ENCODE measurements at regions not wholly inside any gene's neighbourhood (a gene's known extent, or its start where the extent isn't known, plus 50 kb on each side); places are given as distances from the start of the nearest gene placed in this dataset.

DNA sequence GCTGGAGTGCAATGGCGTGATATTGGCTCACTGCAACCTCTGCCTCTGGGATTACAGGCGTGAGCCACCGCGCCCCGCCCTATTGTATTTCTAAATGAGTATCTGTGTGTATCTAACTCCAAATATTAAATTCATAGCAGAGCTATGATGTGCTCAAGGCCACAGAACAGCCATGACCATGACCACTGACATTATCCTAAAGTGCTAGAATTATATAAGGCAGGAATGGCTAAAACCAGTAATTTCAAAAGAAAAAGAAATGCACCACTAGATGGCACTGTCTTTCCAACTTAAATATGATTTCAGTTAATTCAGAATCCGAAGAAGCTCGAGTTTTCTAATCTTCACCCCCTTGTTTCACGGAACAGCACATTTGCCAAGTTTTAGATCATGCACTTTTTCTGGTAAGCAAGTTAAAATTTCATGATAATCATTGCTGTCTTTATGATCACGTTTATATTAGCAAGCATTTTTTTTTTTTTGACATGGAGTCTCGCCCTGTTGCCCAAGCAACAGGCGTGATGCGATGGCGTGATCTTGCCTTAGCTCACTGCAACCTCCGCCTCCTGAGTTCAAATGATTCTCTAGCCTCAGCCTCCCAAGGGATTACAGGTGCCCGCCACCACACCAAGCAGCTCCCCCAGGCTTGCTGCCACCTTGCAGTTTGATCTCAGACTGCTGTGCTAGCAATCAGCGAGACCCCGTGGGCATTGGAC lies 65.3 kb downstream of the OR13A1 start:
- TF ChIP-seq, protein P1, sequence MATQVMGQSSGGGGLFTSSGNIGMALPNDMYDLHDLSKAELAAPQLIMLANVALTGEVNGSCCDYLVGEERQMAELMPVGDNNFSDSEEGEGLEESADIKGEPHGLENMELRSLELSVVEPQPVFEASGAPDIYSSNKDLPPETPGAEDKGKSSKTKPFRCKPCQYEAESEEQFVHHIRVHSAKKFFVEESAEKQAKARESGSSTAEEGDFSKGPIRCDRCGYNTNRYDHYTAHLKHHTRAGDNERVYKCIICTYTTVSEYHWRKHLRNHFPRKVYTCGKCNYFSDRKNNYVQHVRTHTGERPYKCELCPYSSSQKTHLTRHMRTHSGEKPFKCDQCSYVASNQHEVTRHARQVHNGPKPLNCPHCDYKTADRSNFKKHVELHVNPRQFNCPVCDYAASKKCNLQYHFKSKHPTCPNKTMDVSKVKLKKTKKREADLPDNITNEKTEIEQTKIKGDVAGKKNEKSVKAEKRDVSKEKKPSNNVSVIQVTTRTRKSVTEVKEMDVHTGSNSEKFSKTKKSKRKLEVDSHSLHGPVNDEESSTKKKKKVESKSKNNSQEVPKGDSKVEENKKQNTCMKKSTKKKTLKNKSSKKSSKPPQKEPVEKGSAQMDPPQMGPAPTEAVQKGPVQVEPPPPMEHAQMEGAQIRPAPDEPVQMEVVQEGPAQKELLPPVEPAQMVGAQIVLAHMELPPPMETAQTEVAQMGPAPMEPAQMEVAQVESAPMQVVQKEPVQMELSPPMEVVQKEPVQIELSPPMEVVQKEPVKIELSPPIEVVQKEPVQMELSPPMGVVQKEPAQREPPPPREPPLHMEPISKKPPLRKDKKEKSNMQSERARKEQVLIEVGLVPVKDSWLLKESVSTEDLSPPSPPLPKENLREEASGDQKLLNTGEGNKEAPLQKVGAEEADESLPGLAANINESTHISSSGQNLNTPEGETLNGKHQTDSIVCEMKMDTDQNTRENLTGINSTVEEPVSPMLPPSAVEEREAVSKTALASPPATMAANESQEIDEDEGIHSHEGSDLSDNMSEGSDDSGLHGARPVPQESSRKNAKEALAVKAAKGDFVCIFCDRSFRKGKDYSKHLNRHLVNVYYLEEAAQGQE (IDR thresholded peaks at IDR 0.05; ENCODE audit: unreplicated experiment), result no peak
- TF ChIP-seq ZNF114 (CRISPR knock-in tag; IDR thresholded peaks at IDR 0.05), result no peak
- TF ChIP-seq, protein P2, sequence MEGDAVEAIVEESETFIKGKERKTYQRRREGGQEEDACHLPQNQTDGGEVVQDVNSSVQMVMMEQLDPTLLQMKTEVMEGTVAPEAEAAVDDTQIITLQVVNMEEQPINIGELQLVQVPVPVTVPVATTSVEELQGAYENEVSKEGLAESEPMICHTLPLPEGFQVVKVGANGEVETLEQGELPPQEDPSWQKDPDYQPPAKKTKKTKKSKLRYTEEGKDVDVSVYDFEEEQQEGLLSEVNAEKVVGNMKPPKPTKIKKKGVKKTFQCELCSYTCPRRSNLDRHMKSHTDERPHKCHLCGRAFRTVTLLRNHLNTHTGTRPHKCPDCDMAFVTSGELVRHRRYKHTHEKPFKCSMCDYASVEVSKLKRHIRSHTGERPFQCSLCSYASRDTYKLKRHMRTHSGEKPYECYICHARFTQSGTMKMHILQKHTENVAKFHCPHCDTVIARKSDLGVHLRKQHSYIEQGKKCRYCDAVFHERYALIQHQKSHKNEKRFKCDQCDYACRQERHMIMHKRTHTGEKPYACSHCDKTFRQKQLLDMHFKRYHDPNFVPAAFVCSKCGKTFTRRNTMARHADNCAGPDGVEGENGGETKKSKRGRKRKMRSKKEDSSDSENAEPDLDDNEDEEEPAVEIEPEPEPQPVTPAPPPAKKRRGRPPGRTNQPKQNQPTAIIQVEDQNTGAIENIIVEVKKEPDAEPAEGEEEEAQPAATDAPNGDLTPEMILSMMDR (conservative IDR thresholded peaks at IDR 0.05; ENCODE audit: low read depth in 2 of 2), result peak; percentile 56 to 75
- TF ChIP-seq EZH2 (IDR thresholded peaks at IDR 0.05; ENCODE audit: low read depth, unreplicated experiment), result no peak
- TF ChIP-seq EZH2phosphoT487 (IDR thresholded peaks at IDR 0.05; ENCODE audit: unreplicated experiment), result no peak
- TF ChIP-seq JUNB (IDR thresholded peaks at IDR 0.05; ENCODE audit: unreplicated experiment), result no peak
- no peak for TF ChIP-seq POLR2AphosphoS5 (IDR thresholded peaks at IDR 0.05; ENCODE audit: low read depth)
- TF ChIP-seq NANOG (IDR thresholded peaks at IDR 0.05; ENCODE audit: borderline replicate concordance), result no peak
- TF ChIP-seq, protein P3, sequence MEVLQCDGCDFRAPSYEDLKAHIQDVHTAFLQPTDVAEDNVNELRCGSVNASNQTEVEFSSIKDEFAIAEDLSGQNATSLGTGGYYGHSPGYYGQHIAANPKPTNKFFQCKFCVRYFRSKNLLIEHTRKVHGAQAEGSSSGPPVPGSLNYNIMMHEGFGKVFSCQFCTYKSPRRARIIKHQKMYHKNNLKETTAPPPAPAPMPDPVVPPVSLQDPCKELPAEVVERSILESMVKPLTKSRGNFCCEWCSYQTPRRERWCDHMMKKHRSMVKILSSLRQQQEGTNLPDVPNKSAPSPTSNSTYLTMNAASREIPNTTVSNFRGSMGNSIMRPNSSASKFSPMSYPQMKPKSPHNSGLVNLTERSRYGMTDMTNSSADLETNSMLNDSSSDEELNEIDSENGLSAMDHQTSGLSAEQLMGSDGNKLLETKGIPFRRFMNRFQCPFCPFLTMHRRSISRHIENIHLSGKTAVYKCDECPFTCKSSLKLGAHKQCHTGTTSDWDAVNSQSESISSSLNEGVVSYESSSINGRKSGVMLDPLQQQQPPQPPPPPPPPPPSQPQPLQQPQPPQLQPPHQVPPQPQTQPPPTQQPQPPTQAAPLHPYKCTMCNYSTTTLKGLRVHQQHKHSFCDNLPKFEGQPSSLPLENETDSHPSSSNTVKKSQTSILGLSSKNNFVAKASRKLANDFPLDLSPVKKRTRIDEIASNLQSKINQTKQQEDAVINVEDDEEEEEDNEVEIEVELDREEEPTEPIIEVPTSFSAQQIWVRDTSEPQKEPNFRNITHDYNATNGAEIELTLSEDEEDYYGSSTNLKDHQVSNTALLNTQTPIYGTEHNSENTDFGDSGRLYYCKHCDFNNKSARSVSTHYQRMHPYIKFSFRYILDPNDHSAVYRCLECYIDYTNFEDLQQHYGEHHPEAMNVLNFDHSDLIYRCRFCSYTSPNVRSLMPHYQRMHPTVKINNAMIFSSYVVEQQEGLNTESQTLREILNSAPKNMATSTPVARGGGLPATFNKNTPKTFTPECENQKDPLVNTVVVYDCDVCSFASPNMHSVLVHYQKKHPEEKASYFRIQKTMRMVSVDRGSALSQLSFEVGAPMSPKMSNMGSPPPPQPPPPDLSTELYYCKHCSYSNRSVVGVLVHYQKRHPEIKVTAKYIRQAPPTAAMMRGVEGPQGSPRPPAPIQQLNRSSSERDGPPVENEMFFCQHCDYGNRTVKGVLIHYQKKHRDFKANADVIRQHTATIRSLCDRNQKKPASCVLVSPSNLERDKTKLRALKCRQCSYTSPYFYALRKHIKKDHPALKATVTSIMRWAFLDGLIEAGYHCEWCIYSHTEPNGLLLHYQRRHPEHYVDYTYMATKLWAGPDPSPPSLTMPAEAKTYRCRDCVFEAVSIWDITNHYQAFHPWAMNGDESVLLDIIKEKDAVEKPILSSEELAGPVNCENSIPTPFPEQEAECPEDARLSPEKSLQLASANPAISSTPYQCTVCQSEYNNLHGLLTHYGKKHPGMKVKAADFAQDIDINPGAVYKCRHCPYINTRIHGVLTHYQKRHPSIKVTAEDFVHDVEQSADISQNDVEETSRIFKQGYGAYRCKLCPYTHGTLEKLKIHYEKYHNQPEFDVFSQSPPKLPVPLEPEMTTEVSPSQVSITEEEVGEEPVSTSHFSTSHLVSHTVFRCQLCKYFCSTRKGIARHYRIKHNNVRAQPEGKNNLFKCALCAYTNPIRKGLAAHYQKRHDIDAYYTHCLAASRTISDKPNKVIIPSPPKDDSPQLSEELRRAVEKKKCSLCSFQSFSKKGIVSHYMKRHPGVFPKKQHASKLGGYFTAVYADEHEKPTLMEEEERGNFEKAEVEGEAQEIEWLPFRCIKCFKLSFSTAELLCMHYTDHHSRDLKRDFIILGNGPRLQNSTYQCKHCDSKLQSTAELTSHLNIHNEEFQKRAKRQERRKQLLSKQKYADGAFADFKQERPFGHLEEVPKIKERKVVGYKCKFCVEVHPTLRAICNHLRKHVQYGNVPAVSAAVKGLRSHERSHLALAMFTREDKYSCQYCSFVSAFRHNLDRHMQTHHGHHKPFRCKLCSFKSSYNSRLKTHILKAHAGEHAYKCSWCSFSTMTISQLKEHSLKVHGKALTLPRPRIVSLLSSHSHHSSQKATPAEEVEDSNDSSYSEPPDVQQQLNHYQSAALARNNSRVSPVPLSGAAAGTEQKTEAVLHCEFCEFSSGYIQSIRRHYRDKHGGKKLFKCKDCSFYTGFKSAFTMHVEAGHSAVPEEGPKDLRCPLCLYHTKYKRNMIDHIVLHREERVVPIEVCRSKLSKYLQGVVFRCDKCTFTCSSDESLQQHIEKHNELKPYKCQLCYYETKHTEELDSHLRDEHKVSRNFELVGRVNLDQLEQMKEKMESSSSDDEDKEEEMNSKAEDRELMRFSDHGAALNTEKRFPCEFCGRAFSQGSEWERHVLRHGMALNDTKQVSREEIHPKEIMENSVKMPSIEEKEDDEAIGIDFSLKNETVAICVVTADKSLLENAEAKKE (CRISPR knock-in tag; IDR thresholded peaks at IDR 0.05), result no peak
- no peak for TF ChIP-seq ZNF331 (CRISPR knock-in tag; IDR thresholded peaks at IDR 0.05; ENCODE audit: low read depth)
- no peak for TF ChIP-seq CREB1 (CRISPR knock-in tag; IDR thresholded peaks at IDR 0.05; ENCODE audit: low read depth)
- TF ChIP-seq, protein P4, sequence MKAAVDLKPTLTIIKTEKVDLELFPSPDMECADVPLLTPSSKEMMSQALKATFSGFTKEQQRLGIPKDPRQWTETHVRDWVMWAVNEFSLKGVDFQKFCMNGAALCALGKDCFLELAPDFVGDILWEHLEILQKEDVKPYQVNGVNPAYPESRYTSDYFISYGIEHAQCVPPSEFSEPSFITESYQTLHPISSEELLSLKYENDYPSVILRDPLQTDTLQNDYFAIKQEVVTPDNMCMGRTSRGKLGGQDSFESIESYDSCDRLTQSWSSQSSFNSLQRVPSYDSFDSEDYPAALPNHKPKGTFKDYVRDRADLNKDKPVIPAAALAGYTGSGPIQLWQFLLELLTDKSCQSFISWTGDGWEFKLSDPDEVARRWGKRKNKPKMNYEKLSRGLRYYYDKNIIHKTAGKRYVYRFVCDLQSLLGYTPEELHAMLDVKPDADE (IDR thresholded peaks at IDR 0.05), result no peak
